Activated T-cell treated with anti-CD3 and anti-CD28 coated beads, Interleukin-2, amount 50 U/mL, for 72 hours (primary cell): ENCODE measurements at regions not wholly inside any gene's neighbourhood (a gene's known extent, or its start where the extent isn't known, plus 50 kb on each side); places are given as distances from the start of the nearest gene placed in this dataset.

Source experiments
- ATAC-seq, 2 donors: fragments of 150-1000 bp; cut with Tn5 transposase; replicated peaks in 1 of 2; 2 replicates each; pipeline ENCODE4 v1.10.0; 2021; ENCODE audit warnings: moderate library complexity in 2 of 2, mild to moderate bottlenecking in 1 of 2
- DNase-seq, 2 donors: peaks; one replicate each; pipeline ENCODE4 v3.0.0; 2021 to 2022; ENCODE audit warnings: mixed read lengths in 1 of 2
- H3K27ac Mint-ChIP-seq: one replicate; pipeline ENCODE4 v1.8.0; 2022; ENCODE audit warnings: mild to moderate bottlenecking, moderate library complexity, mixed read lengths
- H3K27me3 Mint-ChIP-seq: one replicate; pipeline ENCODE4 v1.8.0; 2022; ENCODE audit warnings: low read depth, mixed read lengths
- H3K36me3 Mint-ChIP-seq, 2 donors: one replicate each; pipeline ENCODE4 v1.8.0; 2022; ENCODE audit warnings: mixed read lengths in 2 of 2, mild to moderate bottlenecking in 1 of 2; ENCODE audit not compliant: insufficient read depth in 2 of 2
- H3K4me1 Mint-ChIP-seq: one replicate; pipeline ENCODE4 v1.8.0; 2022; ENCODE audit warnings: low read depth, mixed read lengths
- H3K4me3 Mint-ChIP-seq, 2 donors: one replicate each; pipeline ENCODE4 v1.8.0; 2022; ENCODE audit warnings: mild to moderate bottlenecking in 2 of 2, mixed read lengths in 2 of 2, moderate library complexity in 2 of 2
- H3K9me3 Mint-ChIP-seq, 2 donors: one replicate each; pipeline ENCODE4 v1.8.0; 2022; ENCODE audit warnings: mixed read lengths in 2 of 2

DNA sequence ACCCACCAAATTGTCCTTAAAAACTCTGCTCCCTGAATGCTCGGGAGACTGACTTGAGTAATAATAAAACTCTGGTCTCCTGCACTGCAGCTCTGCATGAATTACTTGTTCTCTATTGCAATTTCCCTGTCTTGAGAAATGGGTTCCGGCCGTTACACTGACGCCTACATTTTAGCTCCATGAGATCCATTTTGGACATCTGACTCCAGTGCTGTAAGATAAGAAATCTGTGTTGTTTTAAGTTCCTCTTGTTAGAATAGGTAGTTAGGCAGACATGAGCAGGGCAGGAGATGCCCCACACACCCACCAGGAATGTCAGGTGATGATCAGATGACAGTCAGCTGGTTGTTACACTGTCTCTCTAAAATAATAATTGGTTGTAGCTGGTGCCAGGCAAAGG, 125.8 kb upstream of the SHB start:
- H3K4me1 Mint-ChIP-seq: no peaks in the 10 kb centered on the region
- no peaks in the 10 kb centered on the region for H3K9me3 Mint-ChIP-seq
- no peak overlapping the region for H3K27ac Mint-ChIP-seq

DNA sequence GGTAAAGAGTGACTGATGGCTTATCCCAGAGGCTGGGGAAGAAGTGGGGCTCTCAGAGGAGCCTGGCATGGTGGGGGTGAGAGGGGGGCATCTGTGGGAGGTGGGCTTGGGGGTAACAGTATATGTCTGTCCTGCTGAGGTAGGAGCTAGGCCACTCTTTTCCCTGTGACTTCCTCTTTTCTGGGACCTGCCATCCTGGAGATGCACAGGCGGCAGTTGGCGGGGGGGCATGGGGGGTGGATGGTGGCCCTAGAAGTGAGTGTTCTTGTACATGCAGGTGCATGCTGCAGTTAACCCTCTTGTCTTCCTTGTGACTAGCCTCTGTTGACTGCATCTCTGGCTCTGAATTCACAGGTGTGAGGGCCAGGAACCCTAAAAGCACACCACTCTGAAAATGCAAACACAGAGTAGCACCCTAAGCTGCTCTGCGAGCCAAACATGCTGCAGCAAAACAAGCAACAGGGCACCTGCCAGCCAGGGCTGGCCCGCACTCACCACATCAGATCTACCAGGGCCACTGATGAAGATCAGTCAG, 123.8 kb upstream of the SHB start:
- Mint-ChIP-seq H3K4me1 (no peaks in the 10 kb centered on the region), H3K27ac (no peak overlapping the region), H3K27me3 (no peaks in the 10 kb centered on the region), H3K9me3 (no peaks in the 10 kb centered on the region), H3K4me3 (no peak overlapping the region), H3K36me3 (no peaks in the 10 kb centered on the region)
- DNase-seq (no peak), ATAC-seq (no peak)

More for the DNA sequence above, 125.8 kb upstream of the SHB start:
- no peaks in the 10 kb centered on the region for H3K36me3 Mint-ChIP-seq
- no peak overlapping the region for H3K4me3 Mint-ChIP-seq
- peaks cover 7% of the 10 kb centered on the region for H3K27me3 Mint-ChIP-seq
- no peak for ATAC-seq
- no peak for DNase-seq

DNA sequence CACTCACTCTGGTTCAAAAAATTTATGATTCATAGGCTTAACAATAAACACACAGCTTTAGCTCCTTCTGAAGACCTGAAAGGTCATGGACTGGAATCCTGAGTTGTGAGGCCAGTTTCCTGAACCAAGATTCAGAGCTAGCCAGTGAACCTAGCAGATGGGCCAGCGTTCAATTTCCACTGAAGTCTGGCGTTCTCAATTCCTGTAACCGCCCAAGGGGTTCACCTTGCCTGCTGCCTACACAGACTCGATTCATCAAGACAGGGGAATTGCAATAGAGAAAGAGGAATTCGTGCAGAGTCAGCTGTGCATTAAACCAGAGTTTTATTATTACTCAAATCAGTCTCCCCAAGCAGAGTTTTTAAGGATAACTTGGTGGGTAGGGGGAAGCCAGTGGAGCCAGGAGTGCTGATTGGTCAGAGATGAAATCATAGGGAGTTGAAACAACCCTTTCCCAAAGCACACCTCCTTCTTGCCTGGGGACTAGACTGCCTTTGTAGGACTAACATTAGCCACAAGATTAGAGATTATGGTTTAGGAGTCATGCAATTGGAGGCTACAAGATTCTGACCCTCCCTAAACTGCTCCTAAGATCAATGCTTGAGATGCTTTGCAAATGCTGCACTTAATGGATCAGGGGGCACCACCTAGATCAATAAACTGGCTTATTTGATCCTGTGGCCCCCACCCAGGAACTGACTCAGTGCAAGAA, 117.5 kb upstream of the SHB start:
- Mint-ChIP-seq H3K9me3 (peaks cover 0 to 2% of the 10 kb centered on the region in 2 donors), H3K27ac (no peak overlapping the region), H3K27me3 (no peaks in the 10 kb centered on the region), H3K4me3 (no peak overlapping the region), H3K4me1 (no peaks in the 10 kb centered on the region), H3K36me3 (no peaks in the 10 kb centered on the region)
- ATAC-seq: no peak
- no peak for DNase-seq

GRCh38 chr9:38185647-38186403, 116.8 kb upstream of the SHB start:
- ATAC-seq: no peak
- Mint-ChIP-seq H3K4me3 (no peak overlapping the region), H3K9me3 (peaks cover 0 to 2% of the 10 kb centered on the region in 2 donors)

DNA sequence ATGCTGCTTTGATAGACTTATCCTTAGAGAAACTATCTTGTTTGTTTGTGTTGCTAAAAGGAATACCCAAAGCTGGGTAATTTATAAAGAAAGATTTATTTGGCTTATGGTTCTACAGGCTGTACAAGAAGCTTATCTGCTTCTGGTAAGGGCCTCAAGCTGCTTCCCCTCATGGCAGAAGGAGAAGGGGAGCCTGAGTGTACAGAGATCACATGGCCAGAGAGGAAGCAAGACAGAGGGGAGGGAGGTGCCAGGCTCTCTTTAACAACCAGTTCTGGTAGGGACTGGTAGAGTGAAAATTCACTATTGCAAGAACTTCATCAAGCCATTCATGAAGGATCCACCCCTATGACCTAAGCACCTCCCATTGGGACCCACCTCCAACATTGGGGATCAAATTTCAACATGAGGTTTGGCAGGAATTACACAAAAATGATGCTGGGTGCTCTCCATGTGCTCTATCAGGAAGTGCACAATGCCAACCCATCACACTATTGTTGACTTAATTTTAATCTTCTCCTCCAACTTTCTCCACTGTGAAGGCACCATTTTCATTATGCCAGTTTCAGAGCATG, 115.1 kb upstream of the SHB start:
- Mint-ChIP-seq H3K36me3 (no peaks in the 10 kb centered on the region), H3K27ac (no peak overlapping the region), H3K4me1 (no peaks in the 10 kb centered on the region), H3K4me3 (no peak overlapping the region), H3K27me3 (no peaks in the 10 kb centered on the region), H3K9me3 (peaks cover 0 to 2% of the 10 kb centered on the region in 2 donors)
- ATAC-seq: no peak
- no peak for DNase-seq

More at GRCh38 chr9:38185647-38186403, 116.8 kb upstream of the SHB start:
- Mint-ChIP-seq H3K27ac (no peak overlapping the region), H3K36me3 (no peaks in the 10 kb centered on the region), H3K27me3 (no peaks in the 10 kb centered on the region), H3K4me1 (no peaks in the 10 kb centered on the region)
- DNase-seq: no peak

DNA sequence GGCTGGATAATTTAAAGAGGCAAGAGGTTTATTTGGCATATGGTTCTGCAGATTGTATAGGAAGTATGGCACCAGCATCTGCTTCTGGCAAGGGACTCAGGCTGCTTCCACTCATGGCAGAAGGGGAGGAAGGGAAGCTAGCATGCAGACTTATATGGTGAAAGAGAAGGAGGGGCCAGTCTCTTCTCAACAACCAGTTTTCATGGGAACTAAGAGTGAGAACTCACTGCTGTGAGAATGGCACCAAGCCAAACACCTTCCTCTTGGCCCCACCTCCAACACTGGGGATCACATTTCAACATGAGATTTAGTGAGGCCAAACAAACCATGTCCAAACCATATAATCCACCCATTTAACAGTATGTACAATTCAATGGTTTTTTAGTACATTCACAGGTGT, 113.3 kb upstream of the SHB start:
- DNase-seq: no peak

DNA sequence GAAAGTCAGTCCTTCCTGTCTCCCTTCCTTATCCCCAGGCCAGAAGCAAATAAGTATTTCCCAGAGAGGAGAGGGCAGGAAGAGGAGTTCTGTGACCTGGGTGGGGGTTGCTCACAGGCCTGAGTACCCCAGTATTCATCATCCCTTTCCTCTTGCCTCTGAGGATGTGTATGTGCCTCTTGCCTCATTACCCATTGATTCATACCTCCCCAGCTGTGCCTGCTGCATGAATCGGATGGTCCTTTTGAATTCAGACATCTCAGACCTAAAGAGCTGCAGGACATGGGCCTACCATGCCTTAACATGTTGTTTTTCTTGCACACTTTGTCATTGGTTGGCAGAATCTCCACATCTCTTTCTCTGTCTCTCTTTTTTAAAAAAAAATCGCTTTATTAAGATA, 112.8 kb upstream of the SHB start:
- ATAC-seq (no peak), DNase-seq (no peak)
- no peak overlapping the region for H3K4me3 Mint-ChIP-seq
- no peaks in the 10 kb centered on the region for H3K36me3 Mint-ChIP-seq
- H3K27me3 Mint-ChIP-seq: no peaks in the 10 kb centered on the region
- no peaks in the 10 kb centered on the region for H3K4me1 Mint-ChIP-seq
- H3K9me3 Mint-ChIP-seq: peaks cover 0 to 2% of the 10 kb centered on the region in 2 donors
- no peak overlapping the region for H3K27ac Mint-ChIP-seq

More for the DNA sequence above, 113.3 kb upstream of the SHB start:
- Mint-ChIP-seq H3K27me3 (no peaks in the 10 kb centered on the region), H3K4me1 (no peaks in the 10 kb centered on the region), H3K36me3 (no peaks in the 10 kb centered on the region), H3K27ac (no peak overlapping the region), H3K4me3 (no peak overlapping the region), H3K9me3 (peaks cover 0 to 2% of the 10 kb centered on the region in 2 donors)
- no peak for ATAC-seq

DNA sequence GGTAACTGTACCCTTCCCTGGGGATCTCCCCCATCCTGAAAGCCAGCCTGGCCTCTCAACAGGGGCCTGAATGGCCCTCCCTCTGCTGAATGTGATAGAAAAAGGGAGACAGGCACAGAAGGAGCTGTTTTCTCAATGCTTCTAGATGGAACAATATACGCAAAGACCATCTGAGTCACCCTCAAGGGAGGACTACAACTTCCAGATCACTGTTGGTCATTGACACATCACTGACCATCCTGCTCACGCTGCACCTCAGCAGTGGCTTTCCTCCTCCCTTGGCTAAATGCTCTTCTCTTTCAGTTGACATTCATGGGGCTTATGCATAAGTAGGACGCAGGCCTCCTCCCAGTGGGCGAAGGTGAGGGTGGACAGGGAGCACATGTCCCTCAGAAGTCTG, 112.2 kb upstream of the SHB start:
- no peak for ATAC-seq
- H3K4me1 Mint-ChIP-seq: peaks cover 4% of the 10 kb centered on the region
- H3K36me3 Mint-ChIP-seq: no peaks in the 10 kb centered on the region
- no peak overlapping the region for H3K27ac Mint-ChIP-seq
- no peaks in the 10 kb centered on the region for H3K27me3 Mint-ChIP-seq
- peaks cover 0 to 2% of the 10 kb centered on the region in 2 donors for H3K9me3 Mint-ChIP-seq
- H3K4me3 Mint-ChIP-seq: no peak overlapping the region
- DNase-seq: no peak

GRCh38 chr9:38180656-38181055, 111.6 kb upstream of the SHB start:
- ATAC-seq (no peak), DNase-seq (no peak)
- no peak overlapping the region for H3K4me3 Mint-ChIP-seq
- H3K27ac Mint-ChIP-seq: no peak overlapping the region
- H3K27me3 Mint-ChIP-seq: no peaks in the 10 kb centered on the region
- H3K36me3 Mint-ChIP-seq: no peaks in the 10 kb centered on the region
- H3K4me1 Mint-ChIP-seq: peaks cover 8% of the 10 kb centered on the region
- H3K9me3 Mint-ChIP-seq: peaks cover 0 to 2% of the 10 kb centered on the region in 2 donors

GRCh38 chr9:38179965-38180364, 110.9 kb upstream of the SHB start:
- Mint-ChIP-seq H3K36me3 (no peaks in the 10 kb centered on the region), H3K4me3 (no peak overlapping the region), H3K4me1 (peaks cover 8% of the 10 kb centered on the region), H3K27me3 (peaks cover 3% of the 10 kb centered on the region), H3K27ac (no peak overlapping the region), H3K9me3 (peaks cover 0 to 2% of the 10 kb centered on the region in 2 donors)
- ATAC-seq (no peak), DNase-seq (no peak)

- ATAC-seq: no peak
- DNase-seq: no peak
- no peak overlapping the region for H3K27ac Mint-ChIP-seq
- peaks cover 8% of the 10 kb centered on the region for H3K4me1 Mint-ChIP-seq
- no peak overlapping the region for H3K4me3 Mint-ChIP-seq
- no peaks in the 10 kb centered on the region for H3K36me3 Mint-ChIP-seq
- no peaks in the 10 kb centered on the region for H3K9me3 Mint-ChIP-seq
- H3K27me3 Mint-ChIP-seq: peaks cover 12% of the 10 kb centered on the region
Measured at GRCh38 chr9:38178237-38178636, 109.2 kb upstream of the SHB start.

- H3K4me3 Mint-ChIP-seq: no peak overlapping the region
- peaks cover 8% of the 10 kb centered on the region for H3K4me1 Mint-ChIP-seq
- DNase-seq: no peak
- H3K36me3 Mint-ChIP-seq: no peaks in the 10 kb centered on the region
- no peak for ATAC-seq
- no peaks in the 10 kb centered on the region for H3K9me3 Mint-ChIP-seq
- H3K27me3 Mint-ChIP-seq: peaks cover 12% of the 10 kb centered on the region
- H3K27ac Mint-ChIP-seq: no peak overlapping the region
Measured at GRCh38 chr9:38177680-38178079, 108.7 kb upstream of the SHB start.

DNA sequence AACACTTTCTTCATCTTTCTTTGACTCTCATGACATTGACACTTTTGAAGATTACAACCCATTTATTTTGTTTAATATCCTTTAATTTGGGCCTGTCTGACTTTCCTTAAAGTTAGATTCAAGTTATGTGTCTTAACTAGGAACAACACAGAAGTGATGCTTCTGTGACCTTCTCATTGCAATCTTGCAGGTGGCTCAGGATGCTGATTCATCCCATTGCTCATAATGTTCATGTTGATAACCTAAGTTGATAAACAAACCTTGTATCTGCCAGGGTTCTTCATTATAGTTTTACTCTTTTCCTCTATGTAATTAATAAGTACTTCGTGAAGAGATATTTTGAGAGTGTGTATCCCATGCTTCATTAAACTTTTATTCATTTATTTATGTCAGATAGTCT, 107.2 kb upstream of the SHB start:
- Mint-ChIP-seq H3K27ac (no peak overlapping the region), H3K4me1 (peaks cover 8% of the 10 kb centered on the region), H3K4me3 (no peak overlapping the region), H3K36me3 (peaks cover 6 to 7% of the 10 kb centered on the region in 2 donors), H3K27me3 (peaks cover 12% of the 10 kb centered on the region), H3K9me3 (peaks cover 5 to 6% of the 10 kb centered on the region in 2 donors)
- DNase-seq: no peak
- peak in 1 of 2 donors; percentile 55 for ATAC-seq
